Glutamatergic neuron (in vitro differentiated cells): ENCODE measurements at regions not wholly inside any gene's neighbourhood (a gene's known extent, or its start where the extent isn't known, plus 50 kb on each side); places are given as distances from the start of the nearest gene placed in this dataset.
"Not testable (repeated sequence)": the region's sequence is repeated elsewhere in the genome, so short reads cannot be mapped to it uniquely, and the experiment has no call there.

Experiments
- DNase-seq: peaks from one replicate; pipeline ENCODE4 v3.0.0; 2022
- H3K27ac Mint-ChIP-seq: one replicate; pipeline ENCODE4 v1.8.0; 2020; ENCODE audit warnings: mild to moderate bottlenecking, mixed read lengths, inconsistent platforms; ENCODE audit not compliant: unreplicated experiment
- H3K27me3 Mint-ChIP-seq: one replicate; pipeline ENCODE4 v1.8.0; 2020; ENCODE audit warnings: mild to moderate bottlenecking, moderate library complexity, mixed read lengths, inconsistent platforms; ENCODE audit not compliant: unreplicated experiment
- H3K36me3 Mint-ChIP-seq: one replicate; pipeline ENCODE4 v1.8.0; 2020; ENCODE audit warnings: mild to moderate bottlenecking, mixed read lengths, inconsistent platforms; ENCODE audit not compliant: unreplicated experiment
- H3K4me1 Mint-ChIP-seq: one replicate; pipeline ENCODE4 v1.8.0; 2020; ENCODE audit warnings: mild to moderate bottlenecking, low read depth, mixed read lengths, inconsistent platforms; ENCODE audit not compliant: unreplicated experiment
- H3K4me3 Mint-ChIP-seq: one replicate; pipeline ENCODE4 v1.8.0; 2020; ENCODE audit warnings: mild to moderate bottlenecking, mixed read lengths, inconsistent platforms; ENCODE audit not compliant: unreplicated experiment
- H3K9me3 Mint-ChIP-seq: one replicate; pipeline ENCODE4 v1.8.0; 2020; ENCODE audit warnings: mild to moderate bottlenecking, moderate library complexity, mixed read lengths, inconsistent platforms; ENCODE audit not compliant: unreplicated experiment
- CTCF ChIP-seq: fragments of 200-600 bp; sonication (generic); IDR thresholded peaks from one replicate; pipeline ENCODE4 v1.5.0; 2021; ENCODE audit not compliant: partially characterized antibody, unreplicated experiment

GRCh38 chrX:150227321-150227860 lies 135.7 kb upstream of the MAMLD1 start:
- no peak for TF ChIP-seq CTCF
- Mint-ChIP-seq H3K36me3 (no peaks in the 10 kb centered on the region), H3K27ac (no peak overlapping the region), H3K4me3 (no peak overlapping the region), H3K9me3 (no peaks in the 10 kb centered on the region), H3K27me3 (peaks cover 1% of the 10 kb centered on the region), H3K4me1 (no peaks in the 10 kb centered on the region)
- no peak for DNase-seq

- Mint-ChIP-seq H3K36me3 (no peaks in the 10 kb centered on the region), H3K4me1 (no peaks in the 10 kb centered on the region), H3K9me3 (no peaks in the 10 kb centered on the region), H3K4me3 (no peak overlapping the region), H3K27ac (no peak overlapping the region), H3K27me3 (peaks cover under 1% of the 10 kb centered on the region)
- no peak for DNase-seq
- TF ChIP-seq CTCF, result no peak
These were observed 135.2 kb upstream of the MAMLD1 start for GRCh38 chrX:150227873-150228410.

GRCh38 chrX:150228431-150228830 lies 134.7 kb upstream of the MAMLD1 start:
- no peaks in the 10 kb centered on the region for H3K9me3 Mint-ChIP-seq
- no peak overlapping the region for H3K27ac Mint-ChIP-seq
- H3K27me3 Mint-ChIP-seq, result no peaks in the 10 kb centered on the region
- H3K36me3 Mint-ChIP-seq, result no peaks in the 10 kb centered on the region
- no peaks in the 10 kb centered on the region for H3K4me1 Mint-ChIP-seq
- no peak overlapping the region for H3K4me3 Mint-ChIP-seq
- DNase-seq, result no peak
- no peak for TF ChIP-seq CTCF

- Mint-ChIP-seq H3K36me3 (no peaks in the 10 kb centered on the region), H3K27ac (no peak overlapping the region), H3K4me1 (no peaks in the 10 kb centered on the region), H3K27me3 (no peaks in the 10 kb centered on the region), H3K4me3 (no peak overlapping the region), H3K9me3 (no peaks in the 10 kb centered on the region)
- no peak for TF ChIP-seq CTCF
- no peak for DNase-seq
These were observed 134.1 kb upstream of the MAMLD1 start for GRCh38 chrX:150229030-150229429.

- no peak overlapping the region for H3K27ac Mint-ChIP-seq
- H3K36me3 Mint-ChIP-seq, result no peaks in the 10 kb centered on the region
- H3K4me1 Mint-ChIP-seq, result no peaks in the 10 kb centered on the region
- DNase-seq, result no peak
- H3K4me3 Mint-ChIP-seq, result no peak overlapping the region
- no peaks in the 10 kb centered on the region for H3K27me3 Mint-ChIP-seq
- H3K9me3 Mint-ChIP-seq, result no peaks in the 10 kb centered on the region
- no peak for TF ChIP-seq CTCF
These were observed 133.6 kb upstream of the MAMLD1 start for GRCh38 chrX:150229481-150229880.

GRCh38 chrX:150230952-150231351 lies 132.2 kb upstream of the MAMLD1 start:
- H3K9me3 Mint-ChIP-seq, H3K4me3 Mint-ChIP-seq, H3K27ac Mint-ChIP-seq, H3K27me3 Mint-ChIP-seq, H3K36me3 Mint-ChIP-seq, H3K4me1 Mint-ChIP-seq, DNase-seq: not testable (repeated sequence)

- H3K36me3 Mint-ChIP-seq, DNase-seq, H3K27me3 Mint-ChIP-seq, H3K9me3 Mint-ChIP-seq, H3K4me1 Mint-ChIP-seq, H3K4me3 Mint-ChIP-seq, H3K27ac Mint-ChIP-seq: not testable (repeated sequence)
These were observed 131.7 kb upstream of the MAMLD1 start for GRCh38 chrX:150231368-150231767.

DNA sequence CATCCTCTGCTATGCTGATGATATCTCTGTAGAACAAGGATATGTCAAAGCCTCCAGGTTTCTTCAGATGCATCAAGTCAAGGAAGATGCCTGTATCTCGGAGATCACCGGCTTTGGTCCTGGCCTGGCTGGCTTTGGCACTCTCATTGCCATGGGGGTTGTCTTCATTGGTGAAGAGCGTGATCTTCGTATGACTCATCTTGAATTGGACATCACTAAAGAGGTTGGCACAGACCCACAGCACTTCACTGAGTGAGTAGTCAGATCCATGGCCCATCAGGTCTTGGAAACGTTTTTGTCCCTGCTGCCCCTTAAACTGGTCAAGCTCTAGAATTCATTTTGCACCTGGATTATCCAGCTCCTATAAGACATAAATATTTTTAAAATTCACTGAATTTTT lies 130.9 kb upstream of the MAMLD1 start:
- not testable (repeated sequence) for H3K36me3 Mint-ChIP-seq, H3K27ac Mint-ChIP-seq, DNase-seq, H3K9me3 Mint-ChIP-seq, H3K27me3 Mint-ChIP-seq, H3K4me1 Mint-ChIP-seq, H3K4me3 Mint-ChIP-seq
